ENCODE measurements at regions not wholly inside any gene's neighbourhood (a gene's known extent, or its start where the extent isn't known, plus 50 kb on each side); places are given as distances from the start of the nearest gene placed in this dataset.

DNA sequence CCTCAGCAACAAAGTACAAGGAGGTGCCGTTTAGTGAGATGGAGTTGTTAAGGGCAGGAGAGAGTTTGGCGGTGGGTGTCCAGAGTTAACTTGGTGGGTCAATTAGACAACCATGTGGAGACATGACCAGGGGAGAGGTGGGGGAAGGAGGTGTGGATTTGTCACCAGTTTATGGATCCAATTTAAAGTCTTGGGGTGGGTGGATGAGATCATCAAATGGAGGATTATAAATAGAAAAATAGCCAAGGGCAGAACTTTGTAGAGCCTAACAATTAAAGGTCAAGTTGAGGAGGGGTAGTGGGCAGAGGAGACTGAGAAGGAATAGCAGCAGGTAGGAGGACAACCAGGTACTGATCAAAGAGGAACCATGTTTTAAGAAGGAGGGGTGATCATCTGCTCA lies 108.7 kb upstream of the IL12B start:
- H3K27me3 ChIP-seq, result no peaks in the 10 kb centered on the region
- H3K36me3 ChIP-seq, result no peaks in the 10 kb centered on the region
- intact Hi-C loops (cut with DNase I), result no loop called here
- H3K27ac ChIP-seq, result no peak overlapping the region
- ATAC-seq (no peak), DNase-seq (no peak)
- H3K9me3 ChIP-seq, result no peaks in the 10 kb centered on the region
- no peaks in the 10 kb centered on the region for H3K4me1 ChIP-seq
- TF ChIP-seq, protein P1, sequence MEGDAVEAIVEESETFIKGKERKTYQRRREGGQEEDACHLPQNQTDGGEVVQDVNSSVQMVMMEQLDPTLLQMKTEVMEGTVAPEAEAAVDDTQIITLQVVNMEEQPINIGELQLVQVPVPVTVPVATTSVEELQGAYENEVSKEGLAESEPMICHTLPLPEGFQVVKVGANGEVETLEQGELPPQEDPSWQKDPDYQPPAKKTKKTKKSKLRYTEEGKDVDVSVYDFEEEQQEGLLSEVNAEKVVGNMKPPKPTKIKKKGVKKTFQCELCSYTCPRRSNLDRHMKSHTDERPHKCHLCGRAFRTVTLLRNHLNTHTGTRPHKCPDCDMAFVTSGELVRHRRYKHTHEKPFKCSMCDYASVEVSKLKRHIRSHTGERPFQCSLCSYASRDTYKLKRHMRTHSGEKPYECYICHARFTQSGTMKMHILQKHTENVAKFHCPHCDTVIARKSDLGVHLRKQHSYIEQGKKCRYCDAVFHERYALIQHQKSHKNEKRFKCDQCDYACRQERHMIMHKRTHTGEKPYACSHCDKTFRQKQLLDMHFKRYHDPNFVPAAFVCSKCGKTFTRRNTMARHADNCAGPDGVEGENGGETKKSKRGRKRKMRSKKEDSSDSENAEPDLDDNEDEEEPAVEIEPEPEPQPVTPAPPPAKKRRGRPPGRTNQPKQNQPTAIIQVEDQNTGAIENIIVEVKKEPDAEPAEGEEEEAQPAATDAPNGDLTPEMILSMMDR (IDR thresholded peaks at IDR 0.05), result no peak
- no peak overlapping the region for H3K4me3 ChIP-seq

DNA sequence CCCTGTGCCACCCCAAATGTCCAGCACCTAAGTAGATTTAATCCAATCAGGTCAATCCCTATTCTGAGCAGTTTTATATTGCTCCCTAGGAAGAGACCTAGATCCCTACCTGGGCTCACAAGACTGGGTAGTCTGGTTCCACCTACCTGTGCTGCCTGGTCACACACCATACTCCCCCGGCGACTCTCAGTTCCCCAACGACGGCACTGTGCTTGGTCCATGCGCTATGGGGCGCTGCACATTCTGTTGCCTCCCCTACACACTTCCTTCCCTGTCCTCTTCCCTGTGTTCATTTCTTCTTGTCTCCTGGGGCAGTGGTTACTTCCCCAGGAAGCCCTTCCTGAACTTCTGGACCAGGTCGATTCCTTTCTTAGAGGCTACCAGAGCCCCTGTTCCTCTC lies 109.9 kb upstream of the IL12B start:
- no peak for DNase-seq
- TF ChIP-seq, protein P1 (IDR thresholded peaks at IDR 0.05), result no peak
- Histone ChIP-seq H3K4me1 (no peaks in the 10 kb centered on the region), H3K27me3 (no peaks in the 10 kb centered on the region), H3K4me3 (no peak overlapping the region), H3K9me3 (no peaks in the 10 kb centered on the region), H3K36me3 (no peaks in the 10 kb centered on the region), H3K27ac (no peak overlapping the region)
- no peak for ATAC-seq
- intact Hi-C loops (cut with DNase I), result loop anchor here in 1 of 2 donors (10.0 kb wide), 1 partner anchor 525 kb away; no protein-coding TSS in a partner anchor

DNA sequence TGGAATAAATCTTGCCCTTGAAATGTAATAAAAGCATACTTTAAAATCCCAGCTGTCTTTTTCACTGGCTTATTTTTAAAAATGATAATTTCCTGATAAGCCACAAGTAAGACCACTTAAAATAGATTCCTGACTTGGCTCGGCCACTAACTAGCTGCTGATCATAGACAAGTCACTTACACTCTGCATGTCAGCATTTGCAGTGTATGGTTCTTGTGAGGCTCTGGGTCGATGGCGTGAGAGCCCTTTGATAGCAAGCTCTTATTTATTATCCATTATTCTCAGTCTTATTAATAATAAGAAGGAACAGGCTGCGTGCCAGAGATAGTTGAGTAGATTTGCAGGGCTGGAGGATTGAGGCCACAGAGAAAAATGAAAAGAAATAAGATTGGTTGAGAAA lies 110.7 kb upstream of the IL12B start:
- TF ChIP-seq, protein P1 (IDR thresholded peaks at IDR 0.05), result no peak
- no peaks in the 10 kb centered on the region for H3K27me3 ChIP-seq
- DNase-seq (no peak), ATAC-seq (no peak)
- H3K27ac ChIP-seq, result no peak overlapping the region
- no peaks in the 10 kb centered on the region for H3K4me1 ChIP-seq
- no peaks in the 10 kb centered on the region for H3K36me3 ChIP-seq
- intact Hi-C loops (cut with DNase I), result loop anchor here in 1 of 2 donors (10.0 kb wide), 1 partner anchor 524 kb away; no protein-coding TSS in a partner anchor
- no peaks in the 10 kb centered on the region for H3K9me3 ChIP-seq
- H3K4me3 ChIP-seq, result no peak overlapping the region

DNA sequence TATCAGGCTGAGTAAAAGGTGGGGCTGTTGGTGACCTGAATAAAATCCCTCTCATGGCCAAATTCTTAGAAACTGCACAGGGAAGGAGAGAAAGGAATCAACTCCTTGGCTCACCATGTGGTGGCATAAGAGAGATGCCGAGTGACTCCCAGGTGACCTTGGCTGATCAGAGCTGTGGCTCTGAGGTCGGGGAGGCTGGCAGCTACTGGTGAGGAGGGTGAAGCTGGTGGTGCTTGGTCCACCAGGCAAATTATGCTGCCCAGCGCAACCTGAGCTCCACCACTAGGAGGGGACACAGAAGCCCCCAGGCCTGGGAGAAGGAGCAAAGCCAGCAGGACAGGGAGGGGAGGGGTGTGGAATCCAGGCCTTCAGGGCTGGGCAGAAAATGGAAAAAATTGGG lies 111.2 kb upstream of the IL12B start:
- Histone ChIP-seq H3K27me3 (no peaks in the 10 kb centered on the region), H3K9me3 (no peaks in the 10 kb centered on the region), H3K4me1 (no peaks in the 10 kb centered on the region), H3K27ac (no peak overlapping the region), H3K36me3 (no peaks in the 10 kb centered on the region), H3K4me3 (no peak overlapping the region)
- ATAC-seq, result peak; percentile 53
- TF ChIP-seq, protein P1 (IDR thresholded peaks at IDR 0.05), result no peak
- no peak for DNase-seq
- intact Hi-C loops (cut with DNase I), result loop anchor here in 1 of 2 donors (10.0 kb wide), 1 partner anchor 523 kb away; no protein-coding TSS in a partner anchor

DNA sequence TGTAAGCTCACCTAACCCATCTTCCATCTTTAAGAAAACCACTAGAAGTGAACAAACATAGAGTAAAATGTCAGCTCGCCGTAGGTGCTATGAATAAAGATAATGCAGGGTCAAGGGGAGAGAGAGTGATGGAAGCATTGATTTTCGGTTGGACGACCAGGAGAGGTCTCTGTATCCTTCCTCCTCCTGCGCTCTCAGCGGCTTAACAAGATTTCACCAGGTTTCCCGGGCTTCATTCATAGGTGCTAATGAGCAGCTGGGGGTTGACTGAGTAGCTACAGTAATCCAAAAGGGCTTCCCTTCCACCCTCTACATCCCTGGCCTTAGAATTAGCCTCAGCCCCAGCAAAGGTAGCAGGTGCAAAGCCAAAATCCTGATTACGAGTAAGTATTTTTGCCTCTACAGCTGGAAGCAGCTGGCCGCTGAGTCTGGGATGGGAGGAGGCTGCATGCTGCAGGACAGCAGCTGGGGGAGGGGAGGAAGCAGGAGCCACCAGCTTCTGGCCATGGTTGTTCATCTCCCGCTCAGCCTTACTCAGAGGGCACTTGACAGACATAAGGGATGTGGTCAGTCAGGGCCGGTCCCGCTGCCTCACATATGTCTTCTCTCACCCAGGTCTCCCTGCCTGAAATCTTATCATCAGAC lies 112.0 kb upstream of the IL12B start:
- H3K4me3 ChIP-seq, result no peak overlapping the region
- intact Hi-C loops (cut with DNase I), result loop anchor here in 1 of 2 donors (10.0 kb wide), 1 partner anchor 522 kb away; no protein-coding TSS in a partner anchor
- H3K36me3 ChIP-seq, result no peaks in the 10 kb centered on the region
- H3K27ac ChIP-seq, result no peak overlapping the region
- no peaks in the 10 kb centered on the region for H3K9me3 ChIP-seq
- H3K4me1 ChIP-seq, result no peaks in the 10 kb centered on the region
- DNase-seq, result peak in 3 of 4 donors; percentile 25 to 54 (median 49)
- ATAC-seq, result peak; percentile 8
- H3K27me3 ChIP-seq, result no peaks in the 10 kb centered on the region
- TF ChIP-seq, protein P1 (IDR thresholded peaks at IDR 0.05), result no peak
